ENCODE measurements at regions not wholly inside any gene's neighbourhood (a gene's known extent, or its start where the extent isn't known, plus 50 kb on each side); places are given as distances from the start of the nearest gene placed in this dataset.

GRCh38 chr1:182295697-182296096, 95.9 kb downstream of the GLUL start:
- in situ Hi-C loops (cut with MboI; ENCODE audit: low sequenced_read_pairs): no loop called here

- in situ Hi-C loops (cut with MboI; ENCODE audit: low sequenced_read_pairs): no loop called here
These were observed 98.4 kb downstream of the GLUL start for GRCh38 chr1:182293119-182293589.

DNA sequence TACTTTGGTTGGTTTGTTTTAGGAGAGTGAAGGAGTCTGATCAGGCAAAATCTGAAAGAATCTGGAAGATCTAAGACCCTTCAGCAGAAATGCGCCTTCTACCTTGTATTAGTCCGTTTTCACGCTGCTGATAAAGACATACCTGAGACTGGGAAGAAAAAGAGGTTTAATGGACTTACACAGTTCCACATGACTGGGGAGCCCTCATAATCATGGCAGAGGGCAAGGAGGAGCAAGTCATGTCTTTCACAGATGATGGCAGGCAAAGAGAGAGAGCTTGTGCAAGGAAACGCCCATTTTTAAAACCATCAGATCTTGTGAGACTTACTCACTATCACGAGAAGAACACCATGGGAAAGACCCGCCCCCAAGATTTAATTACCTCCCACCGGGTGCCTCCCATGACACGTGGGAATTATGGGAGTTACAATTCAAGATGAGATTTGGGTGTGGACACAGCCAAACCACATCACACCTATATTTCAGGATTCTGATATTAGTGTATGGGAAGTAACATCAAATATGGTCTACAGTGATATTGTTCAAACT, 99.3 kb downstream of the GLUL start:
- in situ Hi-C loops (cut with MboI; ENCODE audit: low sequenced_read_pairs): no loop called here

- in situ Hi-C loops (cut with MboI; ENCODE audit: low sequenced_read_pairs): no loop called here
These were observed 99.9 kb downstream of the GLUL start for GRCh38 chr1:182291584-182292192.

DNA sequence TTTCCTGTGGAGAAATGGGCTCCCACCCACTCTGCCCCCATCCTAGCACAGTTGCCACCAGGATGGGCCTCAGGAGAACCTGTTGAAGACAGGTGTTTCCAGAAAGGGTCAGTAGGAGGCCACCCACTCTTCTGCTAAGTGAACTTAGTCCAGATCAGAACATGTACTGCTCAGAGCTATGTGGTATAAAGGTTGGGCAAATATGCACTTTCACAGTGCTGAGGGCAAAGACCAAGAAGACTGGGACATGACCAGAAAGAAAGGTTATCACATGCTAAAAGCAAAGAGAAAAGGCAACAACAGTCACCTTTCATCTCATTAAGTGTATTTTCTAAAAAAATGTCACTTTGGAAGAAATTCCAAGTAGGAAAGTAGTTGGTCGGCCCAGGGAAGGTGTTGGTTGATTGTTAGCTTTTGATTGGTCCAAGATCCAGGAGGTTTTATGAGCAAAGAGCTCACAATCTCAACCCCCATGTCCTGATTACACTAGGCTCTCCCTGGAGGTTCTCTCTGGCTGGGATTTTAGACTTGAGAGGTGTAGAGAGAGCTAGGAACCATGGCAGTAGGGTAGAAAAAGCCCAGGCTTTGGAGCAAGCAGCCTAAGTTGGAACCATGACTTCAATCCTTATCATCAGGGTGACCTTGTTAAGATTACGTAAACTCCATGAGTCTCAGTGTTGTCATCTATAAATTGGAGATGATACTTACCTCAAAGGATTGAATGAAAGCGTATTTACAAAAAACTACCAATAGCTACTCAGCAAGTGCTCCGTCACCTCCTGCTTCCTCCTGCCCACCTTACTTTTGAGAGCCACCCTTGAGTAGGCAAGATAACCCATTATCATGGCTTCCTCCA, 102.6 kb downstream of the GLUL start:
- in situ Hi-C loops (cut with MboI; ENCODE audit: low sequenced_read_pairs): no loop called here

GRCh38 chr1:182286761-182287160, 104.8 kb downstream of the GLUL start:
- in situ Hi-C loops (cut with MboI; ENCODE audit: low sequenced_read_pairs): no loop called here

- in situ Hi-C loops (cut with MboI; ENCODE audit: low sequenced_read_pairs): no loop called here
These were observed 107.6 kb downstream of the GLUL start for GRCh38 chr1:182283746-182284544.

- in situ Hi-C loops (cut with MboI; ENCODE audit: low sequenced_read_pairs): no loop called here
These were observed 110.0 kb downstream of the GLUL start for GRCh38 chr1:182281541-182281940.

GRCh38 chr1:182280504-182280900, 111.1 kb downstream of the GLUL start:
- in situ Hi-C loops (cut with MboI; ENCODE audit: low sequenced_read_pairs): no loop called here

DNA sequence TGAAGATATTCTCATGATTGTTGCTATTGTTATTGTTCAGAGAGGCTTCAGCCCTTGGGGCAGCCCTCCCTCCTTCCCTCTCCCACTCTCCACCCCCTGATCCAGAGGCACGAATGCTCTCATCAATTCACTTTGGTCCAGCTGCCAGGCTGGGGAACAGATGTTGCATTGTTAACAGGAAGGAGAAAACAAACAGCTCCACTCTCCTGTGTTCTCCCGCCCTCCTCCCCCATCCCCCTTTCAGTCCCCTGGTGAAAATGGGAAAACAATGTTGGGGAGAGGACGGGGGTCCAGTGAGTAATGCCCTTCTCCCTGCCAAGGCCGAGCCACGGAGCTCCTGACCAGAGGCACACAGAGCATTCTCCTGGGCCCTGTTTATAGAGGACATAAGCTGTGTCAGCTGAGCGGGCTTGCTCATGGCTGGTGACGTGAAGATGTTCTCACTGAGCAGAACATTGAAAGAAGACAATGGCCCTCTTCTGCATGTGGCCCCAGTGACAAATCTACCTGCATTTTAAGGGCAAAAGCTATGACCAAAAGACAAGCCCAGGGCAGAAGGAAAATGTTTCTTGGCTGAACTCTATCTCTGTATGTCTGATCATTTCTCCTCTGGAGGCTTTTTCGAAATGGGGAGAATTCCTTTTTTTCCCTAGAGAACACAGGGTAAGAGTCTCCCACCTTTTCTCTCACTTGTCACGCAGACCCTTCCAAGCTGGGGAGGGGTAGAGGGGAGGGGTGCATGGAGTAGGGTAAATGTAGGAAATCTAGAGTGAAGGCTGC, 111.7 kb downstream of the GLUL start:
- in situ Hi-C loops (cut with MboI; ENCODE audit: low sequenced_read_pairs): no loop called here

- in situ Hi-C loops (cut with MboI; ENCODE audit: low sequenced_read_pairs): no loop called here
These were observed 112.3 kb downstream of the GLUL start for GRCh38 chr1:182279302-182279701.

- in situ Hi-C loops (cut with MboI; ENCODE audit: low sequenced_read_pairs): no loop called here
These were observed 113.2 kb downstream of the GLUL start for GRCh38 chr1:182278144-182279054.

DNA sequence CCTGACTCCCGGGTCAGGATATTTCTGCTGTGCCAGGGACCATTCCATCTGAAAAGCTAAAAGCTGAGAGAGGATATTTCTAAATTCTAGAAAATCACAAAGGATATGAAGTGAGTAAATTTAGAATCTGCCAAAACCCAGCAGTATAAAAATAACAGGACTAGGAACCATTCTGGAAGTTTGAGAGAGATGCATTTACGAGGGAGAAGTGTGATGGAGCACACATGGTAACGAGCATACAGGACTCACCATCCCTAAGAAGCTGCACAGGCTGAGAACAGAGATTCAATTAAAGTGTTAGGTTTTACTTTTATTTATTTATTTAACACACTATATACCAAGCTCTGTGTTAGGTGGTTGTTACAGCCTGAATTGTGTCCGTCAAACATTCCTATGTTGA, 116.3 kb downstream of the GLUL start:
- in situ Hi-C loops (cut with MboI; ENCODE audit: low sequenced_read_pairs): no loop called here

GRCh38 chr1:182274618-182275017, 117.0 kb downstream of the GLUL start:
- in situ Hi-C loops (cut with MboI; ENCODE audit: low sequenced_read_pairs): no loop called here

DNA sequence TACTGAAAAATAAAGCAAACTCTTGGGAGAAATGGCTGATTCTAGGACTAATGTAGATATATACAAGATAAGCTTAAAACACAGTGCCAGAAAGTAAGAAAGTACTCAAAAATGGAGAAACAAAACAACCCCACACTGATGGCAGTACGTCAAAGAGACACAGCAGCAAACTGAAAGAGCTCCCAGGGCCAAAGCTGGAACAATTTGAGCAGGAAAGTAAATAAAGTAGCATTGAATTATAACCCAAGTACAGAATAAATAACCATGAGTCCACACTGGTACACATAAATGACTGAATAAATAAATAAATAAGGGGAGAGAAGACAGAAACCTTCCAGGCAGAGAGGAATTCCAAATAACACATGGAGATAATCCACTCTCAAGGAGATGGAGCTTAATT, 120.9 kb downstream of the GLUL start:
- in situ Hi-C loops (cut with MboI; ENCODE audit: low sequenced_read_pairs): no loop called here

- in situ Hi-C loops (cut with MboI; ENCODE audit: low sequenced_read_pairs): no loop called here
These were observed 122.5 kb downstream of the GLUL start for GRCh38 chr1:182269097-182269496.

DNA sequence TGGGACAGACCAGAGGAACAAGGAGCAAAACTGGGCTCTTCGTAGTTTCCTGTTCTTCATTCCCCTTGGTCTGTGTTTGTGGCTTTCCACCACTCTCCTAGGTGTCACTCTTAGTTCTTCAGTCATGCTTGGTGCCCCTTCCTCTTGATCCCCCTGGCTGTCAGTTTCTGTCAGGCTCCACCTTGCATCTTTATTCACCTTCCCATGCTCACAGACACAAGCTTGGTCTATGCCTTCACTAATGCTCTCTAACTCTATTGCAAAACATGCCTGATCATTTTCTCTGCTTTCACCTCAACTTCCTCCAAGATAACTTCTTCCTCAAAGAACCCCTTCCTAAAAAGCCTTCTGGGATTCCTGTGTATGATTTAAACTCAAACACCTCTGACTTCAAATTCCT, 122.9 kb downstream of the GLUL start:
- in situ Hi-C loops (cut with MboI; ENCODE audit: low sequenced_read_pairs): no loop called here

DNA sequence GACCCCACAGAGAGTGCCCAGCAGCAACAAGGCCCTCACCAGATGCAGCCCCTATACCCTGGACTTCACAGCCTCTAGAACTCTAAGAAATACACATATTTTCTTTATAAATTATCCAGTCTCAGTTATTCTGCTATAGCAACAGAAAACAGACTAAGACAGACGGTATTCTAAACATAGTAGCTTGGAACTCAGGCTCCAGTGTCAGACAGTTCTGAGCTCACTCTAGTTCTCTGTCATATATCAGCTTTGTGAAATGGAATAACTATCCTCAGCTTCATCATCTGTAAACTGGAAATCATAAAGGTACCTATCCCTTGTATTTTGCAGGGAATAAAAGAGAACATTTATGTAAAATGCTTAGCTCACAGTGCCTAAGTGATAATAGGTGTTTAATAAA, 127.4 kb downstream of the GLUL start:
- in situ Hi-C loops (cut with MboI; ENCODE audit: low sequenced_read_pairs): no loop called here

DNA sequence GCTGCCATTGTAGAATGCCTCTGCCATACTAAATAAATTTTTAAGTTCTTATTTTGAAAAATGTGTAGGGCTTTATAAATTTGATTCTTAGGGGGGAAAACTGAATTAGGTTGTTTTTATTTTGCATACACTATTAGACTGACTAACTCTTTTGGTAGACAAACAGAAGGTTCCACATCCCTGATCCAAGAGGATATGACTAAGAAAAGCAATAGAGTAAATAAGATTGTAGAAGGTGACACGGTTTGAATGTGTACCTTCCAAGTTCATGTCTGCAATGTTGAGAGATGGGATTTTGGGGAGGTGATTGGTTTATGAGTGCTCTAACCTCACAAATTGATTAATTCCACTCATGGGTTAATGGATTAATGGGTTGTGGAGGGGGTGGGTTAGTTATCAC, 127.9 kb downstream of the GLUL start:
- in situ Hi-C loops (cut with MboI; ENCODE audit: low sequenced_read_pairs): no loop called here

GRCh38 chr1:182262425-182262824, 129.2 kb downstream of the GLUL start:
- in situ Hi-C loops (cut with MboI; ENCODE audit: low sequenced_read_pairs): no loop called here
